NAMALWA (cell line): ENCODE measurements at regions not wholly inside any gene's neighbourhood (a gene's known extent, or its start where the extent isn't known, plus 50 kb on each side); places are given as distances from the start of the nearest gene placed in this dataset.

Experiments used
- DNase-seq: peaks from one replicate; pipeline ENCODE4 v3.0.0-alpha.2; 2015; ENCODE audit warnings: low spot score

- DNase-seq: no peak
These were observed 99.9 kb upstream of the TENM3 start for GRCh38 chr4:182143086-182143821.

GRCh38 chr4:182143822-182144625 lies 99.2 kb upstream of the TENM3 start:
- DNase-seq: no peak

- no peak for DNase-seq
These were observed 98.4 kb upstream of the TENM3 start for GRCh38 chr4:182144626-182145333.

GRCh38 chr4:182145334-182145905 lies 97.8 kb upstream of the TENM3 start:
- no peak for DNase-seq

GRCh38 chr4:182147391-182147790 lies 95.8 kb upstream of the TENM3 start:
- no peak for DNase-seq

- DNase-seq: no peak
These were observed 92.6 kb upstream of the TENM3 start for GRCh38 chr4:182150645-182151044.

- DNase-seq: no peak
These were observed 87.4 kb upstream of the TENM3 start for GRCh38 chr4:182155806-182156205.

- no peak for DNase-seq
These were observed 80.0 kb upstream of the TENM3 start for GRCh38 chr4:182163180-182163579.

- no peak for DNase-seq
These were observed 73.6 kb upstream of the TENM3 start for GRCh38 chr4:182169572-182169971.

- no peak for DNase-seq
These were observed 73.2 kb upstream of the TENM3 start for GRCh38 chr4:182169987-182170386.

GRCh38 chr4:182170417-182170935 lies 72.7 kb upstream of the TENM3 start:
- DNase-seq: no peak

GRCh38 chr4:182174979-182175378 lies 68.2 kb upstream of the TENM3 start:
- no peak for DNase-seq

GRCh38 chr4:182175788-182176519 lies 67.2 kb upstream of the TENM3 start:
- DNase-seq: no peak

GRCh38 chr4:182177166-182177565 lies 66.0 kb upstream of the TENM3 start:
- no peak for DNase-seq

GRCh38 chr4:182179105-182179504 lies 64.1 kb upstream of the TENM3 start:
- no peak for DNase-seq

GRCh38 chr4:182179751-182180150 lies 63.5 kb upstream of the TENM3 start:
- DNase-seq: no peak

- no peak for DNase-seq
These were observed 57.7 kb upstream of the TENM3 start for GRCh38 chr4:182185491-182185890.

GRCh38 chr4:182187674-182188073 lies 55.5 kb upstream of the TENM3 start:
- DNase-seq: no peak

- no peak for DNase-seq
These were observed 54.6 kb upstream of the TENM3 start for GRCh38 chr4:182188622-182189021.

- DNase-seq: no peak
These were observed 53.9 kb upstream of the TENM3 start for GRCh38 chr4:182189103-182189878.

- no peak for DNase-seq
These were observed 52.9 kb upstream of the TENM3 start for GRCh38 chr4:182190306-182190705.
